ENCODE measurements at regions not wholly inside any gene's neighbourhood (a gene's known extent, or its start where the extent isn't known, plus 50 kb on each side); places are given as distances from the start of the nearest gene placed in this dataset.

DNA sequence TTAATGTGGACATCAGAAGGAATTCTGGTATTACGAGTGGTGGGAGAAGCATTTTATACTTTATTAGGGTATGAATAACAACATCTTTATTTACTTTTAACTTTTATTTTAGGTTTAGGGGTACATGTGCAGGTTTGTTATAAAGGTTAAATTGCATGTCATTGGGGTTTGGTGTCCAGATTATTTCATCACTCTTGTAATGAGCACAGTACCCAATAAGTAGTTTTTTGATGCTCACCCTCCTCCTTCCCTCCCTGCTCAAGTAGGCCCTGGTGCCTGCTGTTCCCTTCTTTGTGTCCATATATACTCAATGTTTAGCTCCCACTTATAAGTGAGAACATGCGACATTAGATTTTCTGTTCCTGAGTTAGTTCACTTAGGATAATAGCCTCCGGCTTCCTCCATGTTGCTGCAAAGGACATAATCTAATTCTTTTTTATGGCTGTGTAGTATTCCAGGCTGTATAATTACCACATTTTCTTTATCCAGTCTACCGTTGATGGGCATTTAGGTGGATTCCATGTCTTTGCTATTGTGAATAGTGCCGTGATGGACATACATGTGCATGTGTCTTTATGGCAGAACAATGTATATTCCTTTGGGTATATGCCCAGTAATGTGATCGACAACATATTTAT lies 456.2 kb downstream of the XYLT1 start:
- TF ChIP-seq, protein P1, sequence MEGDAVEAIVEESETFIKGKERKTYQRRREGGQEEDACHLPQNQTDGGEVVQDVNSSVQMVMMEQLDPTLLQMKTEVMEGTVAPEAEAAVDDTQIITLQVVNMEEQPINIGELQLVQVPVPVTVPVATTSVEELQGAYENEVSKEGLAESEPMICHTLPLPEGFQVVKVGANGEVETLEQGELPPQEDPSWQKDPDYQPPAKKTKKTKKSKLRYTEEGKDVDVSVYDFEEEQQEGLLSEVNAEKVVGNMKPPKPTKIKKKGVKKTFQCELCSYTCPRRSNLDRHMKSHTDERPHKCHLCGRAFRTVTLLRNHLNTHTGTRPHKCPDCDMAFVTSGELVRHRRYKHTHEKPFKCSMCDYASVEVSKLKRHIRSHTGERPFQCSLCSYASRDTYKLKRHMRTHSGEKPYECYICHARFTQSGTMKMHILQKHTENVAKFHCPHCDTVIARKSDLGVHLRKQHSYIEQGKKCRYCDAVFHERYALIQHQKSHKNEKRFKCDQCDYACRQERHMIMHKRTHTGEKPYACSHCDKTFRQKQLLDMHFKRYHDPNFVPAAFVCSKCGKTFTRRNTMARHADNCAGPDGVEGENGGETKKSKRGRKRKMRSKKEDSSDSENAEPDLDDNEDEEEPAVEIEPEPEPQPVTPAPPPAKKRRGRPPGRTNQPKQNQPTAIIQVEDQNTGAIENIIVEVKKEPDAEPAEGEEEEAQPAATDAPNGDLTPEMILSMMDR (IDR thresholded peaks at IDR 0.05): no peak

DNA sequence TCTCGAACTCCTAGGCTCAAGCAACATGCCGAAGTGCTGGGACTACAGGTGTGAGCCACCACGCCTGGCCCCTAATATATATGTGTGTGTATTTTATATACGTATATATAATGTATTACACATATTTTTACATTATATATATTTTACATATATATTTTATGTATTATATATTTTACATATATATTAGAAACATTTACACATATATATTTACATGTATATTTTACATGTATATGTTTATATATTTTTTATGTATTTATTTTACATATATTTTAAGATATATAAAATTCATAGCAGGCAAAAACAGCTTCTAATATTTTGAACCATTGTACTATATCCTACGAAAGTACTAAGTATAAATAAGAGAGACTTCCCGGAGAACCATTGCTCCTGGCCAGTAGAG lies 455.1 kb downstream of the XYLT1 start:
- TF ChIP-seq, protein P1 (IDR thresholded peaks at IDR 0.05): no peak

DNA sequence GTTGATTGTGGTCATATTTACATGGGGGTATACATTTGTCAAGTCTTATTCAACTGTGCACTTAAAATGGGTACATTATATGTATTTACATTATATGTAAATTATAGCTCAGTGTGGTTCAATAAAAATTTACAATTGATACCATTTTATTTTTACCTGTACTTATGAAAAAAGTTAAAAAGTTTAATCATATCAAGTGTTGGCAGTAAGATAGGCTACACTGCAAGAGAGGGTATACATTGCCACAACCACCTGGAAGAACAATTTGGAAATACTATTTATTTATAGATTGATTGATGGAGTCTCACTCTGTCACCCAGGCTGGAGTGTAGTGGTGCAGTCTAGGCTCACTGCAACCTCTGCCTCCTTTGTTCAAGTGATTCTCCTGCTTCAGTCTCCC lies 453.3 kb downstream of the XYLT1 start:
- TF ChIP-seq, protein P1 (IDR thresholded peaks at IDR 0.05): no peak

DNA sequence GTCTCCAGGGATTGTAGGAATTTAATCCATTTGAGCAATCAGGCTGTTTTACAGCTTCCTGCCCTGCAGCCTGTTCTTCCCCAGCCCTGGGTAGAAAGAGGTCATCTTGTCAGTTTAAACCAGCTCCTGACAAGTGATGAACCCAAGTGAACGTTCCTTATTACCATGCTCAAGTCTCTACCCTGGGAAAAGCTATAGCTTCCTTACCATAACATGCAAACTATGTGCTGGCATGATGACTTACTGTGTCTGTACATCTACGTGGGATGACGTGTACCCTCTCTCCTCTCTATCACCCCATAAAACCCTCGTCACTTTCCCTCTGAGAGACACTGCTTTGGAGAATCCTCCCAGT lies 452.2 kb downstream of the XYLT1 start:
- TF ChIP-seq, protein P1 (IDR thresholded peaks at IDR 0.05): no peak

DNA sequence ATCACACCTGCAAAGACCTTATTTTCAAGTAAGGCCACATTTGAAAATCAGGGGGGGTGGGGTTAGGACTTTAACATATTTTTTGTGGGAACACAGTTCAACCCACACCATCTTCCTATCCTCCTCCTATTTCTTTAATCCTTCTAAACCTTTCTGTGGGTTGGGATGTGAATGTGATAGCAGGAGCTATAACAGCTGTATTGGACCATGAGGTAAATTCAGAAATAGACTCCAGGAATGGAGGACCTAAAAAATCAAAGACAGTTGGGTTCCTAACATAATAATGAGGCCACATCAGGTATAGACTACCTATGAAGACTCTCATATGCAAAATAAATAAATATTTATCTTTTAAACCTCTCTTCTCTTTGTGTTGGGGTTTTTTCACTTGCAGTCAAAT lies 451.4 kb downstream of the XYLT1 start:
- TF ChIP-seq, protein P1 (IDR thresholded peaks at IDR 0.05): no peak

DNA sequence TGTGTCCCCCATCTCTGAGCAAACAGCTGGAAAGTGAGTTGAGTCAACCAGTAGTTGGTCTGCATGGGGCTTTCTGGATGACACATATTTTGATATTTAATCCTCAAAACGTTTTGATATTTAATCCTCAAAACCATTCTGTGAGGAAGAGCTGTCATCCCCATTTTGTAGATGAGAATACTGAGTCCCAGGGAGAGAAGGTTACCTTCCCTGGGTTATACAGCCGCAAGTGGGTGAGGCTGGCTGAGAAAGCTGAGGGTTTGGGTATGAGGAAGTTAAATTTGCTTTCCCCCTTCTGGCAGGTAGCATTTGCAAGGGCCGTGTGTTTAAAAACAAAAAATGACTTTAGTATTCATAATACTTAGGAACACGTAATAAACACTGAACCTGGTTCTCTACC lies 447.2 kb downstream of the XYLT1 start:
- TF ChIP-seq, protein P1 (IDR thresholded peaks at IDR 0.05): no peak

DNA sequence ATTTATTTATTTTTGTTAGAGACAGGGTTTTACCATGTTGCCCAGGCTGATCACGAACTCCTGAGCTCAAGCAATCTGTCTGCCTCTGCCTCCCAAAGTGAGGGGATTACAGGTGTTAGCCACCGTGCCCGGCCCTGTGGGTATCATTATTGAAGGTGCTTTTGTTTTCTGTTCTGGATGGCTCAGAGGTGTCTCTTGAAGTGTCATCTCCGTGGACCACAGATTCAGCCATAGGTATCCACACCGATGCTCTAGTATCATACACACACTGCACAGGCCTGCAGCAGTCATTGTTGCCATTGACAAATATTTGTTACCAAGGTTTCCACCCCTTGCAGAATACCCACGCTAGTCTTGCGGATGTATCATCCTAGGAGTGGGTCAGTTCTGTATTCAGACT lies 446.2 kb downstream of the XYLT1 start:
- TF ChIP-seq, protein P1 (IDR thresholded peaks at IDR 0.05): no peak
